ENCODE measurements at regions not wholly inside any gene's neighbourhood (a gene's known extent, or its start where the extent isn't known, plus 50 kb on each side); places are given as distances from the start of the nearest gene placed in this dataset.

DNA sequence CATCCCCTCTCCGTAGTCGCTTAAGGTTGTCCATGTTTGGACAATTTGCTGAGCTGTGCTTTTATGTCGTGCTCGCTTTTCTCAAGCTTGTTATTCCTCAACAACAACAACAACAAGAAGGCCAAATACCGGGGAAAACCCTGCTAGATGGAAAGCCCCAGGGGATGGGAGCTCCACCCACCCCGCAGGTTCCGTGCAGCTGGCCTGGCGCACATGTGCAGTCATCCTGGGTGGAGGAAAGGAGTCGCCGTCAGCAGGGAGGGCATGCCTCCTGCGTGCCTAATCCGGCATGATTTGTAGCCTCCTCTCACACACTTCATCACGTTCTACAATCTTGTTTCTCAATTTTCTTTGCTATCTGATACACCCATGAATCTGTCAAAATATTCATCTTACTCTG is 87.4 kb upstream of the SALL3 start:
- no peaks in the 10 kb centered on the region for H3K36me3 ChIP-seq (ENCODE audit: insufficient read depth, low read length, poor library complexity, severe bottlenecking)
- H3K9me3 ChIP-seq (ENCODE audit: low read depth, low read length, poor library complexity, severe bottlenecking), result peaks cover 11% of the 10 kb centered on the region
- no TSS peak for BruUV-seq (replicated peaks)
- intact Hi-C loops (cut with micrococcal nuclease; ENCODE audit: unreplicated experiment), result no loop called here
- H3K4me3 ChIP-seq (ENCODE audit: low read depth, low read length, poor library complexity, severe bottlenecking), result no peak overlapping the region
- H3K27ac ChIP-seq (ENCODE audit: low read depth, low read length, poor library complexity, severe bottlenecking), result no peak overlapping the region
- DNase-seq (ENCODE audit: low spot score), result no peak
- TF ChIP-seq EZH2 (IDR thresholded peaks at IDR 0.05; ENCODE audit: borderline replicate concordance, low read depth, low read length, poor library complexity, severe bottlenecking), result no peak
- TF ChIP-seq, protein P1, sequence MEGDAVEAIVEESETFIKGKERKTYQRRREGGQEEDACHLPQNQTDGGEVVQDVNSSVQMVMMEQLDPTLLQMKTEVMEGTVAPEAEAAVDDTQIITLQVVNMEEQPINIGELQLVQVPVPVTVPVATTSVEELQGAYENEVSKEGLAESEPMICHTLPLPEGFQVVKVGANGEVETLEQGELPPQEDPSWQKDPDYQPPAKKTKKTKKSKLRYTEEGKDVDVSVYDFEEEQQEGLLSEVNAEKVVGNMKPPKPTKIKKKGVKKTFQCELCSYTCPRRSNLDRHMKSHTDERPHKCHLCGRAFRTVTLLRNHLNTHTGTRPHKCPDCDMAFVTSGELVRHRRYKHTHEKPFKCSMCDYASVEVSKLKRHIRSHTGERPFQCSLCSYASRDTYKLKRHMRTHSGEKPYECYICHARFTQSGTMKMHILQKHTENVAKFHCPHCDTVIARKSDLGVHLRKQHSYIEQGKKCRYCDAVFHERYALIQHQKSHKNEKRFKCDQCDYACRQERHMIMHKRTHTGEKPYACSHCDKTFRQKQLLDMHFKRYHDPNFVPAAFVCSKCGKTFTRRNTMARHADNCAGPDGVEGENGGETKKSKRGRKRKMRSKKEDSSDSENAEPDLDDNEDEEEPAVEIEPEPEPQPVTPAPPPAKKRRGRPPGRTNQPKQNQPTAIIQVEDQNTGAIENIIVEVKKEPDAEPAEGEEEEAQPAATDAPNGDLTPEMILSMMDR (conservative IDR thresholded peaks at IDR 0.05; ENCODE audit: low read depth, low read length), result no peak
- CTCF ChIA-PET, result no interaction called here
- H3K27me3 ChIP-seq (replicated peaks; ENCODE audit: insufficient read depth, low read depth, low read length, poor library complexity), result no peaks in the 10 kb centered on the region
- H3K4me1 ChIP-seq (ENCODE audit: insufficient read depth, low read length, poor library complexity, severe bottlenecking), result no peaks in the 10 kb centered on the region
- POLR2A ChIA-PET (ENCODE audit: low non-redundant PET), result no interaction called here

DNA sequence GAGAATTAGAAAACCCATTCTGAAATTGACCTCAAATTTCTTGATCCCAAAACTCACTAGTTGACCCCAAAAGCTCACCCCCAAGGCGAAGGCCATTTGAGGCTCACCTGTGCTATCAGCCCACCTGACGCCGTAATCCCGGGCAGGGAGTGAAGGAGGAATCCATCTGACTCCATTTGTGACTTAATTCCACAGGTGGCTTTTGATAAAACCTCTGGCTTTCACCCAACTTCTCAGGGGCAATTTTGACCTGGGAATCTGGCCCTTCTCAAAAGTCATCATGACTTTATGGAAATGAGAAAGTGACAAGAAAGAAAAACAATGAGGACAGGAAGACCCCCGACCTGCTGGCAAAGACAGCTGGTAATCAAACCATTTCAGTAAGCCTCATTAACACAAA is 86.9 kb upstream of the SALL3 start:
- H3K36me3 ChIP-seq (ENCODE audit: insufficient read depth, low read length, poor library complexity, severe bottlenecking), result no peaks in the 10 kb centered on the region
- BruUV-seq (replicated peaks), result no TSS peak
- no peaks in the 10 kb centered on the region for H3K27me3 ChIP-seq (replicated peaks; ENCODE audit: insufficient read depth, low read depth, low read length, poor library complexity)
- H3K4me3 ChIP-seq (ENCODE audit: low read depth, low read length, poor library complexity, severe bottlenecking), result no peak overlapping the region
- peaks cover 11% of the 10 kb centered on the region for H3K9me3 ChIP-seq (ENCODE audit: low read depth, low read length, poor library complexity, severe bottlenecking)
- no peaks in the 10 kb centered on the region for H3K4me1 ChIP-seq (ENCODE audit: insufficient read depth, low read length, poor library complexity, severe bottlenecking)
- ChIA-PET CTCF (no interaction called here), POLR2A (ENCODE audit: low non-redundant PET) (no interaction called here)
- TF ChIP-seq EZH2 (IDR thresholded peaks at IDR 0.05; ENCODE audit: borderline replicate concordance, low read depth, low read length, poor library complexity, severe bottlenecking), result no peak
- TF ChIP-seq, protein P1 (conservative IDR thresholded peaks at IDR 0.05; ENCODE audit: low read depth, low read length), result no peak
- no peak overlapping the region for H3K27ac ChIP-seq (ENCODE audit: low read depth, low read length, poor library complexity, severe bottlenecking)
- no peak for DNase-seq (ENCODE audit: low spot score)
- intact Hi-C loops (cut with micrococcal nuclease; ENCODE audit: unreplicated experiment), result no loop called here

DNA sequence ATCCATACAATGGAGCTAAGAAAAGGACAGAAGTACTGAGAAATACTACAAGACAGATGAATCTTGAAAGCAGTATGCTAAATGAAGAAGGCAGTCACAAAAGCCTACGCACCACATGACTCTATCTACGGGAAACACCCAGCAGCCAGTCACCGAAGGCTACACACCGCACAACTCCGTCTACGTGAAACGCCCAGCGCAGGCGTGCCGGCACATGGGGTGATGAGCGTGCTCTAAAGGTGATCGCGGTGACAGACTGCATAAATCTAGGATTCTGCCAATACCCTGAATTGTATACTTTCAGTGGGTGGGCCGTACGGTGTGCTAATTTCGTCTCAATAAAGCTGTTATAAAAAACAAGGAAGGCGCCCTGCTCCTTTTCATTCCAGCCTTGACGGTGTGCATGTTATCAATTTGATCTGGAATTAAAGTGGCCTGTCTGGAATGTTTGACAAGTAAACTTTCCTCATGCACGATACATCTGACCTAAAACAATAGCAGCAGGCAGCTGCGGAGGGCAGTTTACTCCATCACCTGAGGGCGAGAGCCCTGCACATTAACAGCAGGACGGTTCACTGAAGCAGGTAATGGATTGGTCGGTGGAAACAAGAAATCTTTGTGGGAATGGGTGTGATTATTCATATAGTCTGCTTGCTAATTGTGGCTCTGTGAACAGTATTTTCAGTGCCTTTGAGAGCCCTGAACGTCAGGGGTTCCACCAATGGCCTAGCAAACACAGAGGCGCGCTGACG is 86.2 kb upstream of the SALL3 start:
- no peak for TF ChIP-seq EZH2 (IDR thresholded peaks at IDR 0.05; ENCODE audit: borderline replicate concordance, low read depth, low read length, poor library complexity, severe bottlenecking)
- H3K36me3 ChIP-seq (ENCODE audit: insufficient read depth, low read length, poor library complexity, severe bottlenecking), result no peaks in the 10 kb centered on the region
- H3K27ac ChIP-seq (ENCODE audit: low read depth, low read length, poor library complexity, severe bottlenecking), result no peak overlapping the region
- no peaks in the 10 kb centered on the region for H3K4me1 ChIP-seq (ENCODE audit: insufficient read depth, low read length, poor library complexity, severe bottlenecking)
- POLR2A ChIA-PET (ENCODE audit: low non-redundant PET), result no interaction called here
- intact Hi-C loops (cut with micrococcal nuclease; ENCODE audit: unreplicated experiment), result no loop called here
- H3K4me3 ChIP-seq (ENCODE audit: low read depth, low read length, poor library complexity, severe bottlenecking), result no peak overlapping the region
- DNase-seq (ENCODE audit: low spot score), result no peak
- no peaks in the 10 kb centered on the region for H3K27me3 ChIP-seq (replicated peaks; ENCODE audit: insufficient read depth, low read depth, low read length, poor library complexity)
- H3K9me3 ChIP-seq (ENCODE audit: low read depth, low read length, poor library complexity, severe bottlenecking), result peaks cover 14% of the 10 kb centered on the region
- no TSS peak for BruUV-seq (replicated peaks)
- CTCF ChIA-PET, result no interaction called here

DNA sequence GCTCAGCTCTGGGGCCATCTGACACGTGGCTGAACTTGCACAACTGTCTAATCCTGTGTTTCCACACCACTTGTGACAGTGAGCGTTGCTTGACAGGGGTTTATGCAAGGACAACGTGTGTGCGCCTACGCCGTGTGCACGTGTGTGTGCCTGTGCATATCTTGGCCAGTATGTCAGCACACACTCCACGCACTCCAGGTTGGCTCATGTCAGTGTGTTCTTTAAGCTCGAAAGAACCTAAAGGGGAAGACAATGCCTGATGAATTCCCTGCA is 85.6 kb upstream of the SALL3 start:
- no peak for TF ChIP-seq EZH2 (IDR thresholded peaks at IDR 0.05; ENCODE audit: borderline replicate concordance, low read depth, low read length, poor library complexity, severe bottlenecking)
- TF ChIP-seq, protein P1 (conservative IDR thresholded peaks at IDR 0.05; ENCODE audit: low read depth, low read length), result no peak
- Histone ChIP-seq H3K4me1 (ENCODE audit: insufficient read depth, low read length, poor library complexity, severe bottlenecking) (no peaks in the 10 kb centered on the region), H3K36me3 (ENCODE audit: insufficient read depth, low read length, poor library complexity, severe bottlenecking) (no peaks in the 10 kb centered on the region), H3K4me3 (ENCODE audit: low read depth, low read length, poor library complexity, severe bottlenecking) (no peak overlapping the region), H3K27ac (ENCODE audit: low read depth, low read length, poor library complexity, severe bottlenecking) (no peak overlapping the region), H3K9me3 (ENCODE audit: low read depth, low read length, poor library complexity, severe bottlenecking) (peaks cover 10% of the 10 kb centered on the region), H3K27me3 (replicated peaks; ENCODE audit: insufficient read depth, low read depth, low read length, poor library complexity) (no peaks in the 10 kb centered on the region)
- intact Hi-C loops (cut with micrococcal nuclease; ENCODE audit: unreplicated experiment), result no loop called here
- BruUV-seq (replicated peaks), result no TSS peak
- CTCF ChIA-PET, result no interaction called here
- POLR2A ChIA-PET (ENCODE audit: low non-redundant PET), result no interaction called here
- no peak for DNase-seq (ENCODE audit: low spot score)
